NB4 (cell line): ENCODE measurements at regions not wholly inside any gene's neighbourhood (a gene's known extent, or its start where the extent isn't known, plus 50 kb on each side); places are given as distances from the start of the nearest gene placed in this dataset.

Source experiments
- CTCF ChIP-seq: IDR thresholded peaks from one replicate; pipeline ENCODE4 v1.5.1; 2012; ENCODE audit warnings: low read depth, low read length
- MAX ChIP-seq: IDR thresholded peaks from 2 replicates; pipeline ENCODE4 v1.6.1; 2011; ENCODE audit warnings: low read depth, low read length
- POLR2A ChIP-seq: IDR thresholded peaks from 2 replicates; pipeline ENCODE4 v1.6.1; 2011; ENCODE audit warnings: mild to moderate bottlenecking; ENCODE audit not compliant: insufficient read length; ENCODE audit errors: extremely low read depth

- TF ChIP-seq CTCF (no peak), POLR2A (no peak), MAX (no peak)
These were observed 68.7 kb upstream of the STMND1 start for GRCh38 chr6:17032988-17033634.
